H1 (cell line): ENCODE measurements at regions not wholly inside any gene's neighbourhood (a gene's known extent, or its start where the extent isn't known, plus 50 kb on each side); places are given as distances from the start of the nearest gene placed in this dataset.

Experiments
- BACH1 ChIP-seq: IDR thresholded peaks from 2 replicates; pipeline ENCODE4 v1.6.1; 2012; ENCODE audit warnings: low read length, improper control_type of control experiment
- SIN3A ChIP-seq, 2 experiments: IDR thresholded peaks in 1 of 2; conservative IDR thresholded peaks in 1 of 2; 2 replicates each; pipeline ENCODE4 v1.6.1; 2011 to 2012; ENCODE audit warnings: low read length in 2 of 2, improper control_type of control experiment in 1 of 2, low read depth in 1 of 2, mild to moderate bottlenecking in 1 of 2
- SIX5 ChIP-seq: IDR thresholded peaks from 2 replicates; pipeline ENCODE4 v1.6.1; 2011; ENCODE audit warnings: mild to moderate bottlenecking, low read depth, low read length

GRCh38 chr14:64639340-64639821, 64.8 kb upstream of the PLEKHG3 start (continued):
- no peak for TF ChIP-seq SIN3A (conservative IDR thresholded peaks at IDR 0.05 in 1 of 2, IDR thresholded peaks at IDR 0.05 in 1 of 2; ENCODE audit: low read depth in 1 of 2, low read length in 2 of 2)
- TF ChIP-seq SIX5, result no peak
- TF ChIP-seq BACH1, result no peak
